PC-9 (cell line): ENCODE measurements at regions not wholly inside any gene's neighbourhood (a gene's known extent, or its start where the extent isn't known, plus 50 kb on each side); places are given as distances from the start of the nearest gene placed in this dataset.
"Not testable (repeated sequence)": the region's sequence is repeated elsewhere in the genome, so short reads cannot be mapped to it uniquely, and the experiment has no call there.

Source experiments
- BruUV-seq: library from RNA; stranded (reverse); fragments of 400-500 nt; replicated peaks from 2 replicates; lab custom pipeline; 2021; lab: Mats Ljungman, UMichigan
- CTCF ChIA-PET: fragments of 300-600 bp; sonication (Branson Sonifier 250); formaldehyde crosslinking; loops from one replicate; lab custom pipeline; 2022; ENCODE audit warnings: antibody characterized with exemption; lab: Charles Lee
- POLR2A ChIA-PET: fragments of 300-600 bp; sonication (Branson Sonifier 250); formaldehyde crosslinking; loops from one replicate; lab custom pipeline; 2022; ENCODE audit warnings: antibody characterized with exemption; ENCODE audit not compliant: unreplicated experiment; lab: Charles Lee
- DNase-seq, 2 experiments: peaks; one replicate each; pipeline versions ENCODE4 v3.0.0 to v3.0.0-alpha.2; 2015 to 2022; ENCODE audit warnings: mixed read lengths in 1 of 2
- H2AFZ ChIP-seq: fragments of 200-600 bp; sonication (generic); 2 replicates; pipeline ENCODE4 v1.8.1; 2017; ENCODE audit warnings: antibody characterized with exemption
- H3F3A ChIP-seq: fragments of 200-600 bp; sonication (generic); 2 replicates; pipeline ENCODE4 v1.8.1; 2017; ENCODE audit warnings: antibody characterized with exemption, mild to moderate bottlenecking, low read depth; ENCODE audit not compliant: insufficient read depth
- H3K27ac ChIP-seq: fragments of 200-600 bp; sonication (generic); 2 replicates; pipeline ENCODE4 v1.6.1; 2016; ENCODE audit warnings: mixed run types
- H3K27me3 ChIP-seq: fragments of 200-600 bp; sonication (generic); 2 replicates; pipeline ENCODE4 v1.6.1; 2016; ENCODE audit warnings: low read depth, mixed run types; ENCODE audit not compliant: insufficient read depth
- H3K36me3 ChIP-seq: fragments of 200-600 bp; sonication (generic); 2 replicates; pipeline ENCODE4 v1.6.1; 2016; ENCODE audit warnings: low read depth, mixed run types
- H3K4me1 ChIP-seq: fragments of 200-600 bp; sonication (generic); replicated peaks from 2 replicates; pipeline ENCODE4 v1.6.1; 2016; ENCODE audit warnings: mixed run types; ENCODE audit not compliant: insufficient read depth
- H3K4me2 ChIP-seq: fragments of 200-600 bp; sonication (generic); 2 replicates; pipeline ENCODE4 v1.6.1; 2017; ENCODE audit warnings: mixed run types
- H3K4me3 ChIP-seq: fragments of 200-600 bp; sonication (generic); 2 replicates; pipeline ENCODE4 v1.6.1; 2016; ENCODE audit warnings: mixed run types
- H3K79me2 ChIP-seq: fragments of 200-600 bp; sonication (generic); 2 replicates; pipeline ENCODE4 v1.6.1; 2017; ENCODE audit warnings: low read depth, mixed run types
- H3K9me2 ChIP-seq: fragments of 200-600 bp; sonication (generic); 2 replicates; pipeline ENCODE4 v1.8.1; 2017; ENCODE audit warnings: mild to moderate bottlenecking; ENCODE audit not compliant: insufficient read depth
- H3K9me3 ChIP-seq: fragments of 200-600 bp; sonication (generic); 2 replicates; pipeline ENCODE4 v1.8.1; 2016; ENCODE audit warnings: low read depth; ENCODE audit not compliant: insufficient read depth
- H4K20me1 ChIP-seq: fragments of 200-600 bp; sonication (generic); 2 replicates; pipeline ENCODE4 v1.8.1; 2017; ENCODE audit not compliant: insufficient read depth
- EZH2 ChIP-seq: fragments of 200-600 bp; sonication (generic); IDR thresholded peaks from 2 replicates; pipeline ENCODE4 v1.8.0; 2017; ENCODE audit warnings: antibody characterized with exemption, low read depth
- intact Hi-C: fragments of 100-400 bp; cut with micrococcal nuclease; formaldehyde crosslinking; loops from one replicate; pipeline ENCODE4 v1.10.0; 2022; ENCODE audit not compliant: unreplicated experiment
- TF ChIP-seq, protein P1 (sequence below): fragments of 200-600 bp; sonication (generic); conservative IDR thresholded peaks from 2 replicates; pipeline ENCODE4 v1.6.1; 2017; ENCODE audit warnings: mixed run types, antibody characterized with exemption, mild to moderate bottlenecking, moderate library complexity

DNA sequence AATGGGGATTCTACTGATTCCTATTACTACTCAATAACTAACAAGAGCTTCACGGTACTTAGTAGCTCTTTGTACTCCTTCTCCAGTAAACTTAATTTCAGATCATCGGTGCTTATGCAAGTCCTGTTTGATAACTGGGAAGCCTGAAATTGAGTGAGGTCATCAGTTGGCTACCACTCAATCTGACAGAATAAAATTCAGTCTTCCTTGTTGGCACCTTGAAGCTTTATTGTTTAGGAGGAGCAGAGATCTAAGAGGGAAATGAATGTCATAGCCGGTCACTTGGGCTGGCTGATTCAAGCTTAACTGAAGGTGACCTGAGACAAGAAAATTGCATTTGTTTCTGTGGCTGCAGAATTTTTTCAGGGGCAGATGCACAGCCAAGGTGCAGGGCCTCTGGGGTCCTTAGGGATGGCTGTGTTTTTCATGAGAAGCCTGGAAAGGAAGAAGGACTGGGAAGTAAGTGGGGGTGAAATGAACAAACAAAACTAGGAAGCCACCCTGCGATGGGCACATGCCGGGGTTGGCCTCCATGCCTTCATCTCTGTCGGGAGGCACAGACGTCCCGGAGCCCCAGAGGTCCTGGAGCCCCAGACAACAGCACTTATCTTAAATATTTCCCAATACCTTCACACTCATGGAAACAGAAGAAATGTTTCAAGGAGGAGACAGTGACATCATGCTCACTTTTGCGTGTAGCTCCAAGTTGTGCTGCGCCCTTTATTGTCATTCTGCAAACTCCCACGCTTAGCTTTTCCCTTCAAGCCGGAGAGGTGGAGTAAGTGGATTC, 85.0 kb upstream of the KIF5B start:
- Histone ChIP-seq H3K36me3 (no peaks in the 10 kb centered on the region), H3K79me2 (no peaks in the 10 kb centered on the region), H3K4me2 (no peak overlapping the region), H3K27me3 (no peaks in the 10 kb centered on the region), H4K20me1 (no peaks in the 10 kb centered on the region), H2AFZ (no peak overlapping the region), H3F3A (peaks cover 4% of the 10 kb centered on the region; the same call in 1 of the 2 replicates), H3K27ac (no peak overlapping the region), H3K9me2 (no peaks in the 10 kb centered on the region), H3K4me3 (no peak overlapping the region), H3K9me3 (no peaks in the 10 kb centered on the region), H3K4me1 (peaks cover 14% of the 10 kb centered on the region)
- POLR2A ChIA-PET: interaction anchor here (0.7 kb wide), 1 partner anchor 29 kb away, joined by 3 read pairs; no protein-coding TSS in a partner anchor
- intact Hi-C loops: no loop called here
- DNase-seq: peak in 1 of 2 experiments; percentile 49
- TF ChIP-seq, protein P1, sequence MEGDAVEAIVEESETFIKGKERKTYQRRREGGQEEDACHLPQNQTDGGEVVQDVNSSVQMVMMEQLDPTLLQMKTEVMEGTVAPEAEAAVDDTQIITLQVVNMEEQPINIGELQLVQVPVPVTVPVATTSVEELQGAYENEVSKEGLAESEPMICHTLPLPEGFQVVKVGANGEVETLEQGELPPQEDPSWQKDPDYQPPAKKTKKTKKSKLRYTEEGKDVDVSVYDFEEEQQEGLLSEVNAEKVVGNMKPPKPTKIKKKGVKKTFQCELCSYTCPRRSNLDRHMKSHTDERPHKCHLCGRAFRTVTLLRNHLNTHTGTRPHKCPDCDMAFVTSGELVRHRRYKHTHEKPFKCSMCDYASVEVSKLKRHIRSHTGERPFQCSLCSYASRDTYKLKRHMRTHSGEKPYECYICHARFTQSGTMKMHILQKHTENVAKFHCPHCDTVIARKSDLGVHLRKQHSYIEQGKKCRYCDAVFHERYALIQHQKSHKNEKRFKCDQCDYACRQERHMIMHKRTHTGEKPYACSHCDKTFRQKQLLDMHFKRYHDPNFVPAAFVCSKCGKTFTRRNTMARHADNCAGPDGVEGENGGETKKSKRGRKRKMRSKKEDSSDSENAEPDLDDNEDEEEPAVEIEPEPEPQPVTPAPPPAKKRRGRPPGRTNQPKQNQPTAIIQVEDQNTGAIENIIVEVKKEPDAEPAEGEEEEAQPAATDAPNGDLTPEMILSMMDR: no peak
- no peak for TF ChIP-seq EZH2
- CTCF ChIA-PET: no interaction called here
- BruUV-seq: no TSS peak

DNA sequence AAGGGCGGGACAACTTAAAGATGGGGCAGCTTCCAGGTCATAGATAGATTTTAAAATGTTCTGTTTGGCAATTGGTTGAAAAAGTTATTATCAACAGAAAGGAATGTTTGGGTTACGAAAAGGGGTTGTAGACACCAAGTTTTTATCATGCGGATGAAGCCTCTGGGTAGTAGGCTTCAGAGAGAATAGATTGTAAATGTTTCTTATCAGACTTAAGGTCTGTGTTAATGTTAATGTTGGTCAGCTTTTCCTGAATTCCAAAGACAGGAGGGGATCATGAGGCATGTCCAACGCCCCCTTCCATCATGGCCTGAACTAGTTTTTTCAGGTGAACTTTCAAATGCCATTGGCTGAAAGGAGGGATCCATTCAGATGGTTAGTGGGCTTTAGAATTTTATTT, 84.2 kb upstream of the KIF5B start:
- no TSS peak for BruUV-seq

DNA sequence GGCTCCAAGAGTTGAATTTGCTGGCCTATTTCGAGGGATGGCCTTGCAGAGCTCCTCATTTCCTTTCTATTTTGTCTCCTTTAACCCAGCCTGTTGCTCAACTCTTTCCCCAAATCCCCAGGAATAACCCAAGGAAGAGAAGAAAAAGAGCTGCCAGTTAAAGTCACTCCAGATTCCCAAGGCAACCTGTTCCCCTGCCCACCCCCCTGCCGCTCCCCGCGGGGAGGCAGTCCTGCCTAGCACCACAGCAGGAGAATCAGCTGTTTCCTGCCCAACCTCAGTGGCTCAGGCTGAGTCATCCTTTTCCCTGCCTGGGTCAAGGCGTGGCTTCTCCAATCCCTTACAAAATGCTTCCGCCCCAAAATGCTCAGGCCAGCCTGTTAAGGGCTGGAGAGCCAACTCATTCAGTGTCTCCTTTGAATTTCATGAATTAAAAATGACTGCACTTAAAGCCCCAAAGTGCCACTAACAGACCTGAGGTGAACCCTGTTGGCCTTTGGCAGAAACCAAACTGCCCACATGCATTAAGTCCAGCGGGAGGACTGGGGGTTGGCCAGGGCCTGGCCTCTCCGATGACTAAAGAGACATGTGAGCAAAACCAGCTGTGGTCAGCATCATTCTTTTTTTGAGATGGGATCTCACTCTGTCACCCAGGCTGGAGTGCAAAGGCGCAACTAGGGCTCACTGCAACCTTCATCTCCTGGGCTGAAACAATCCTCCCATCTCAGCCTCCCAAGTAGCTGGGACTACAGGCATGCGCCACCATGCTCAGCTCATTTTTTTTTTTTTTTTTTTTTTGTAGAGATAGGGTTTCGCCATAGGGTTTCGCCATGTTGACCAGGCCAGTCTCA, 83.2 kb upstream of the KIF5B start:
- H3K79me2 ChIP-seq: no peaks in the 10 kb centered on the region
- CTCF ChIA-PET: interaction anchor here (0.6 to 0.9 kb wide), 3 partner anchors 16 to 781 kb away, joined by 4 to 13 read pairs (median 10); no protein-coding TSS in a partner anchor
- H3K36me3 ChIP-seq: no peaks in the 10 kb centered on the region
- TF ChIP-seq, protein P1: no peak
- TF ChIP-seq EZH2: no peak
- DNase-seq: peak; percentile 86
- H3K9me2 ChIP-seq: no peaks in the 10 kb centered on the region
- POLR2A ChIA-PET: interaction anchor here (0.7 kb wide), 1 partner anchor 522 kb away, joined by 3 read pairs; no protein-coding TSS in a partner anchor
- H3K4me2 ChIP-seq: peak overlapping the region; percentile 60
- peaks cover 14% of the 10 kb centered on the region for H3K4me1 ChIP-seq
- H4K20me1 ChIP-seq: no peaks in the 10 kb centered on the region
- intact Hi-C loops: loop anchor here (1.0 kb wide), 1 partner anchor 207 kb away; no protein-coding TSS in a partner anchor
- no peaks in the 10 kb centered on the region for H3K27me3 ChIP-seq
- H3K27ac ChIP-seq: peak overlapping the region; percentile 55
- BruUV-seq: TSS peak; percentile 80
- no peaks in the 10 kb centered on the region for H3K9me3 ChIP-seq
- no peak overlapping the region for H2AFZ ChIP-seq
- peaks cover 4% of the 10 kb centered on the region; the same call in 1 of the 2 replicates for H3F3A ChIP-seq
- H3K4me3 ChIP-seq: no peak overlapping the region

More for the DNA sequence above, 84.2 kb upstream of the KIF5B start:
- Histone ChIP-seq H3K27me3 (no peaks in the 10 kb centered on the region), H3K9me2 (no peaks in the 10 kb centered on the region), H3K79me2 (no peaks in the 10 kb centered on the region), H3K9me3 (no peaks in the 10 kb centered on the region), H3K4me2 (no peak overlapping the region), H3K4me3 (no peak overlapping the region), H2AFZ (no peak overlapping the region), H3K27ac (no peak overlapping the region), H3K36me3 (no peaks in the 10 kb centered on the region), H3F3A (peaks cover 4% of the 10 kb centered on the region; the same call in 1 of the 2 replicates), H3K4me1 (peaks cover 14% of the 10 kb centered on the region), H4K20me1 (no peaks in the 10 kb centered on the region)
- intact Hi-C loops: no loop called here
- TF ChIP-seq, protein P1: no peak
- no peak for TF ChIP-seq EZH2
- POLR2A ChIA-PET: no interaction called here
- no peak for DNase-seq
- CTCF ChIA-PET: no interaction called here

DNA sequence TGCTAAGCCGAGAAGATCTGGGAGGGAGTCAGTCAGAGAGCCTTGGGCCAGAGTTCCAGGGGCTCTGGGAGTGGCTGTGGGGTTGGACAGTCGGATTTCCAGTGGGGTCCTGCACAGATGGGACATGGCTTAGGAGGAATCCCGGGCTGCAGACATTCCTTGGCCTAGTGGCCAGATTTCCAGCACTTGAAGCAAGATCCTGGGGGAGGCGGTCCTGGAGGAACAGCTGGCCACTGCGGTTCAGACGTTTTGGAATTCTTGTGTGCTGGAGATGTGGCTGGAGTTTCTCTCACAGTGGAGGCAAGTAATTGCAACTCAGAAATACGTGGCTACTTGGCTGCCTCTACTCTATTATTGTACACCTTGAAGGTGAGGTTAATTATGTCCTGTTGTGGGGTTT, 80.7 kb upstream of the KIF5B start:
- H3F3A ChIP-seq, H3K4me2 ChIP-seq, H3K27ac ChIP-seq, H4K20me1 ChIP-seq, H3K4me3 ChIP-seq, POLR2A ChIA-PET, intact Hi-C loops, H3K27me3 ChIP-seq, H3K9me3 ChIP-seq, H3K9me2 ChIP-seq, H3K36me3 ChIP-seq, BruUV-seq, DNase-seq, H2AFZ ChIP-seq, CTCF ChIA-PET, H3K79me2 ChIP-seq: not testable (repeated sequence)
- H3K4me1 ChIP-seq: peaks cover 14% of the 10 kb centered on the region
